ENCODE measurements at regions not wholly inside any gene's neighbourhood (a gene's known extent, or its start where the extent isn't known, plus 50 kb on each side); places are given as distances from the start of the nearest gene placed in this dataset.
"Not testable (repeated sequence)": the region's sequence is repeated elsewhere in the genome, so short reads cannot be mapped to it uniquely, and the experiment has no call there.

DNA sequence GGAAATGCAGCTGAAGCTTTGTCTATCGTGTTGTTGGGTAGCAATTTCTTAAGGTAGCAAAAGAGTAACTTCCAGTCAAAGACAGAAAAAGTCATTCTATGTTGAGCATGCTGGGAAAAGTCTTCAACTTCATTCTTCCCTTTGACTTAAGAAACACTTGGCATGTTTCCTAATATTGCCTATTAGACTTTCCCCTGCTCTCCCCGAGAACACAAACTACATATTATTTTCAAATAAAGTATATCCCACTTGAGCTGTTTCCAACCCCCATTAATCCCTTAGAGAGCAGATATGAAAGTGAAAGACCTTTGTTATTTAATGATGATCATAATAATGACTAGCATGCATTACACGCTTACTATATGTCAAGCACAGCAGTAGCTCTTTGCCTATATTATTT is 136.0 kb upstream of the SPOPL start:
- H3K4me3 ChIP-seq (ENCODE audit: low read length) = no peak overlapping the region
- no peak for TF ChIP-seq CTCF (conservative IDR thresholded peaks at IDR 0.05; ENCODE audit: low read length)
- DNase-seq (ENCODE audit: low read depth) = no peak

GRCh38 chr2:138369856-138370255 is 131.7 kb upstream of the SPOPL start:
- DNase-seq (ENCODE audit: low read depth) = no peak
- no peak overlapping the region for H3K4me3 ChIP-seq (ENCODE audit: low read length)
- TF ChIP-seq CTCF (conservative IDR thresholded peaks at IDR 0.05; ENCODE audit: low read length) = no peak

GRCh38 chr2:138373993-138374408 is 127.6 kb upstream of the SPOPL start:
- peak; percentile 60 for DNase-seq (ENCODE audit: low read depth)
- TF ChIP-seq CTCF (conservative IDR thresholded peaks at IDR 0.05; ENCODE audit: low read length) = peak; percentile 85

GRCh38 chr2:138381373-138381772 is 120.2 kb upstream of the SPOPL start:
- no peak for TF ChIP-seq CTCF (conservative IDR thresholded peaks at IDR 0.05; ENCODE audit: low read length)
- no peak overlapping the region for H3K4me3 ChIP-seq (ENCODE audit: low read length)
- DNase-seq (ENCODE audit: low read depth) = no peak

More at GRCh38 chr2:138373993-138374408, 127.6 kb upstream of the SPOPL start:
- no peak overlapping the region for H3K4me3 ChIP-seq (ENCODE audit: low read length)

- TF ChIP-seq CTCF (conservative IDR thresholded peaks at IDR 0.05; ENCODE audit: low read length) = no peak
- DNase-seq (ENCODE audit: low read depth) = no peak
- H3K4me3 ChIP-seq (ENCODE audit: low read length) = no peak overlapping the region
Observed at GRCh38 chr2:138382672-138383071, 118.9 kb upstream of the SPOPL start.

DNA sequence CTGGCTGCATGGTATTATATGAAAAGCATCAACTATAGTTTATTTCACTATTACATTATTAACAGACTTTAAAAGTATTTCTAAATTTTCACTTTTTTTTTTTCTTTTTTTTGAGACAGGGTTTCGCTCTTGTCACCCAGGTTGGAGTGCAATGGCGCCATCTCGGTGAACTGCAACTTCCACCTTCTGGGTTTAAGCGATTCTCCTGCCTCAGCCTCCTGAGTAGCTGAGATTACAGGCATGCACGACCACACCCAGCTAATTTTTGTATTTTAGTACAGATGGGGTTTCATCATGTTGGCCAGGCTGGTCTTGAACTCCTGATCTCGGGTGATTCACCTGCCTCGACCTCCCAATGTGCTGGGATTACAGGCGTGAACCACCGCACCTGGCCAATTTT is 115.4 kb upstream of the SPOPL start:
- H3K4me3 ChIP-seq (ENCODE audit: low read length); DNase-seq (ENCODE audit: low read depth): not testable (repeated sequence)

GRCh38 chr2:138389063-138389462 is 112.5 kb upstream of the SPOPL start:
- H3K4me3 ChIP-seq (ENCODE audit: low read length) = no peak overlapping the region
- TF ChIP-seq CTCF (conservative IDR thresholded peaks at IDR 0.05; ENCODE audit: low read length) = no peak
- no peak for DNase-seq (ENCODE audit: low read depth)

DNA sequence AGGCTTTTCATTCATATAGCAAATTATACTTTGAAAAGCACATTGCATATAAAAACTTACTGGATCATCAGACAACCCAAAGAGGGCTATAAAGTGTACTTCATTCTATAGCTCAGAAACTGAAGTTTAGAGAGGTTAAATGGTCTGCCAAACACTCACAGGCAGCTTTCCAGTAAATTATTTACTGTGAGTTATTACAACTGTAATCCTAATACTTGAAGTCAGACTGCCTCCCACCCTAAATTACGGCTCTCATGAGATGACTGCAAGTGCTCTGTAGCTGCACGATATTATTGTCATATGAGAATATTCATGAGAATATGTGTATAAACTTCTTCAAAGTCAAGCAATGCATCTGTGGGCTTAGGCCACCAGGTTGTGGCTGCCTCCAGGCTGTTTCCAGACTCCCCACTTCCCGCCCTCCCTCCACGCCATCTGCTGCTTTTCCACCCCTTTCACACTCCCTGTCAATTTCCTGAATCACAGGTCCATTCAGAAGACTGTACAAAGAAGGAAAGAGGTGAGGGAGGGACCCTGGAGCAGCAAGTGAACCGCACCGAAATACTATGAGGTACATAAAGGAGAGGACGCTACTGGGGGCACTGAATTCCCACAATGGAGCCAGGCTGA is 111.1 kb upstream of the SPOPL start:
- no peak for TF ChIP-seq CTCF (conservative IDR thresholded peaks at IDR 0.05; ENCODE audit: low read length)
- H3K4me3 ChIP-seq (ENCODE audit: low read length) = no peak overlapping the region
- DNase-seq (ENCODE audit: low read depth) = no peak

Data from AG10803 (cell line).